Astrocyte of the cerebellum (primary cell): ENCODE measurements at regions not wholly inside any gene's neighbourhood (a gene's known extent, or its start where the extent isn't known, plus 50 kb on each side); places are given as distances from the start of the nearest gene placed in this dataset.

Experiments
- DNase-seq: peaks from one replicate; pipeline ENCODE4 v3.0.0-alpha.2; 2011; ENCODE audit warnings: low read depth
- H3K4me3 ChIP-seq: 2 replicates; pipeline ENCODE4 v1.5.1; 2011; ENCODE audit warnings: mild to moderate bottlenecking, low read depth, low read length, moderate library complexity
- in situ Hi-C: cut with HindIII; loops from 2 replicates; pipeline ENCODE4 v1.10.0; 2017; ENCODE audit warnings: low sequenced_read_pairs
- TF ChIP-seq, protein P1 (sequence below): IDR thresholded peaks from 2 replicates; pipeline ENCODE4 v1.5.1; 2012; ENCODE audit warnings: low read length, low read depth, moderate library complexity, mild to moderate bottlenecking; ENCODE audit errors: missing control alignments

DNA sequence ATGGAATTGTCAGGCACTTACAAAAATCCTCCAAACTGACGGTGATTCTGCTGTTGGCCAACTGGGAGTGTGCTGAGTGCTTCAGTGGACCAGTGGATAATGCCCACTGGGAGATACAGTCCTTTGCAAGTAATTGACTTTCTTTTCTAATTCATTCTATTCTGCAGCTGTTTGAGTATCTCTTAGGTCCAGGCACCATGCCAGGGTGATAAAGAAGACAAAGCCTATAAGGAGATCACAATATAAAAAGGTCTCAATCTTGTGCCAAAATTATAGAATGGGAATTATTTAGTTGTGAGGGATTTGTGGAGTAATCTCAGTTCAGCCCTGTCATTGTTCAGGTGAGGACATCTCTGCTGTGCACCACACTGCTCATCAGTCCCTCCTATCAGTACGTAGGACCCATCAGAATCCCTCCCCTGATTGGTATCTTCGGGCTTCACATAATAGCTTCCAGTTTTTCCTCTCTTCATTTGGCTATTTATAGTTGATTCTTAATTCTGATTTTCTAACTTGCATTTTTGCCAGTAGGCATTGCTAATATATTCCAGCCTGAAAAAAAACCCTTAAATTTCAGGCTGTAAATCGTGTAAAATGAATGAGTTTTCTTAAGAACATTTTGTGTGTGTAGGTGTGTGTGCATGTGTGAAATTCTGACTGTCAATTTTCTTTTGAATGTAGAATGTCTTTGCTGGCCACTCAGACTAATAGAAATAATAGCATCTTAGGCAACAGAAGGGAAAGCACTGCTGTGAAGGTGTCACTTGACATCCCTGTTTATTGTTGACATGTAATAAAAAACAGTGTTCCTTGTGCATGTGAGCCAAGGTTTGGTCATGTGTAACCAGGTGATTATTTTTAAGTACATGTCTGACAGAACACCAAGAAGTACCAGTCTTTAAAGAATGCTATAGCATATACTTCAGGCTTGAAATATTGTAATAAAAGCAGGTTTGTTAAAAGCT, 457.6 kb upstream of the RGS6 start:
- no peak overlapping the region for H3K4me3 ChIP-seq
- TF ChIP-seq, protein P1, sequence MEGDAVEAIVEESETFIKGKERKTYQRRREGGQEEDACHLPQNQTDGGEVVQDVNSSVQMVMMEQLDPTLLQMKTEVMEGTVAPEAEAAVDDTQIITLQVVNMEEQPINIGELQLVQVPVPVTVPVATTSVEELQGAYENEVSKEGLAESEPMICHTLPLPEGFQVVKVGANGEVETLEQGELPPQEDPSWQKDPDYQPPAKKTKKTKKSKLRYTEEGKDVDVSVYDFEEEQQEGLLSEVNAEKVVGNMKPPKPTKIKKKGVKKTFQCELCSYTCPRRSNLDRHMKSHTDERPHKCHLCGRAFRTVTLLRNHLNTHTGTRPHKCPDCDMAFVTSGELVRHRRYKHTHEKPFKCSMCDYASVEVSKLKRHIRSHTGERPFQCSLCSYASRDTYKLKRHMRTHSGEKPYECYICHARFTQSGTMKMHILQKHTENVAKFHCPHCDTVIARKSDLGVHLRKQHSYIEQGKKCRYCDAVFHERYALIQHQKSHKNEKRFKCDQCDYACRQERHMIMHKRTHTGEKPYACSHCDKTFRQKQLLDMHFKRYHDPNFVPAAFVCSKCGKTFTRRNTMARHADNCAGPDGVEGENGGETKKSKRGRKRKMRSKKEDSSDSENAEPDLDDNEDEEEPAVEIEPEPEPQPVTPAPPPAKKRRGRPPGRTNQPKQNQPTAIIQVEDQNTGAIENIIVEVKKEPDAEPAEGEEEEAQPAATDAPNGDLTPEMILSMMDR = no peak
- in situ Hi-C loops = no loop called here
- no peak for DNase-seq

DNA sequence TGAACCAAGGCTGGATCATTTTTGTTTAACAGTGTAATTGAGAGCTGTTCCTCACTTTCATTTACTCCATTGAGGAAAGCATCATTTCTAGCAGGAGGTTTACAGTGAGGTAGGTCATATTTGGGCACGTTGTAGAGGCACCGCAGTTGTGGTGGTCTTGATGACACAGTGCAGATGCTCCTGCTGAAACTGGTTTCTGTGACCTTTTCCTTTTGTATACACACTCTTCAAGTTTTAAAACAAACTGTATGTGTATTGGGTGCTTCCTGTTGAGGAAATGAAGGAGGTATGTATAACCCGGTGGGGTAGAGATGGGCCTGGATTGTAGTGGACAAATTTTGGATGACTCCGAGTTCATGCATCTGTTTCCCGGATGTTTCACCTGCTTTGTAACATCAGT, 456.3 kb upstream of the RGS6 start:
- no peak for DNase-seq
- in situ Hi-C loops = no loop called here

DNA sequence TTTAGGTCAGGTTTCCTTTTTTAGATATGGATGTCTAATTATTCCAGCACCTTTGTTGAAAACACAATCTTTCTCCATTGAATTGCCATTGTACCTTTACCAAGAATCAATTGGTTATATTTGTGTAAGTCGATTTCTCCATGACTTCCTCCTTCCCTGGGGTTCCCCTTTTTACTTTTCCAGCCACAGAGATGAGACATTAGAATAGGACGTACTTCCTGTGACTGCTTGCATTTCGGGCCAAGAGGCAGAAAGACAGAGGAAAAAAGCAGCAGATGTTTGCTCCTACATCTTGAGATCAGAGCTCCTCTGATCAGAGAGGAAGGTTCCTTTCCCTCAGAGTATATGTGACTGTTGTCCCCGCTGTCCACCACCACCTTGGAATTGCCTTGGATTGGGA, 453.7 kb upstream of the RGS6 start:
- TF ChIP-seq, protein P1 = no peak
- in situ Hi-C loops = no loop called here
- no peak overlapping the region for H3K4me3 ChIP-seq
- DNase-seq = peak; percentile 23

More for the DNA sequence above, 456.3 kb upstream of the RGS6 start:
- TF ChIP-seq, protein P1 = no peak
- H3K4me3 ChIP-seq = no peak overlapping the region

DNA sequence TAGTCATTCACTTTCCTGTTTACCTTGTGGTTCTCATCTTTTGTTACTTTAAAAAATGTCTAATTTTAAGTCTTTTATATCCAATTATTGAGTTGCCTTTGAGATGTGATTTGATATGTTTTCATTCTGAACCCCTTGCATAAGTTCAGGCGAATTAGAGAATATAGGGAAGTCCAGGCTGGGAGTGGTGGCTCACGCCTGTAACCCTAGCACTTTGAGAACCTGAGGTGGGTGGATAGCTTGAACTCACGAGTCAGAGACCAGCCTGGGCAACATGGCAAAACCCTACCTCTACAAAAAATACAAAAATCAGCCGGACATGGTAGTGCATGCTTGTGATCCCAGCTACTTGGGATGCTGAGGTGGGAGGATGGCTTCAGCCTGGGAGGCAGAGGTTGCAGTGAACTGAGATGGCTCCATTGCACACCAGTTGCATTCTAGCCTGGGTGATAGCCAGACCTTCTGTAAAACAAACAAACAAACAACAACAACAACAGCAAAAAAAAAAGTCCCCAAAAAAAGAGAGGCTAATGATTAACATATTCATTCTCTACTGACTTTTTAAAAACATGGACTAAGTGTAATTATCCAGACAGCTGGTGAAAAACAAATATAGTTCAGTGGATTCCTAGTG, 451.1 kb upstream of the RGS6 start:
- DNase-seq = no peak
- in situ Hi-C loops = no loop called here
- no peak overlapping the region for H3K4me3 ChIP-seq
- TF ChIP-seq, protein P1 = no peak

DNA sequence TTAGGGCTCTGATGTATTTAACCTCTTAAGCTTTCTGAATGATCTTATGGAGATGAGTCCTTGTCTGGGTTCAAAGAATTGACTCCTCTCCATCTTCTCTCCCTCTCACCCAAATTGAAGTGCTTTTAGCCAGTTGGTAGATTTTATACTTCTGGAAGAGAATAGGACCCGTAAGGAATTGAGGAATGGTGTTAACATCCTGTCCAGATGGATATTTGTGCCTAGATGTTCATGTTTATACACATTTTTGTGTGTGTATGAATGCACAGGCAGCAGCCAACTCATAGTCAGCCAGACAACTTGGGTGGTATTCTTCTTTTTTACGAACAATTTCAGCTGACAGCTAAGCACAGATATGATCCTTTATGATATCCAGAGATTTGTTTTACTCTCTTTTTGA, 449.6 kb upstream of the RGS6 start:
- TF ChIP-seq, protein P1 = no peak
- no peak for DNase-seq
- in situ Hi-C loops = no loop called here
- H3K4me3 ChIP-seq = no peak overlapping the region

DNA sequence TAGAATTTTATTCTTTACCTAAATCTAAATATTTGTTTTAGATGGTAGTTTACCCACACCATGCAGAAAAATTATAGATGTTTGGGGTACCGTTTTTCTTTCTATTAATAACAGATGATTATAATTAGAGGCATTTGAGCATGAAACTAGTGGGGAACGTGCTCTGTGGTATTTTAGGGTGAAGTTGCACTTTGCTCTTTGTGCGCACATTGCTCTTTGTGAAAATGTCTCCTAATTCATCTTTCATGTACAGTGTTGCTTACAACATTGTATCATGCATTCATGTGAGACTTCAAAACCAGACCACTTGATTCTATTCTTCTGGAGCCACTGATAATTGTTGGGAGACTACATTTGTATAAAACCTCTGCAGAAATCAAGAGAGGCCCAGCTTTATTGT, 449.1 kb upstream of the RGS6 start:
- DNase-seq = no peak
- in situ Hi-C loops = no loop called here

More for the DNA sequence above, 449.1 kb upstream of the RGS6 start:
- TF ChIP-seq, protein P1 = no peak
- no peak overlapping the region for H3K4me3 ChIP-seq
